ENCODE measurements at regions not wholly inside any gene's neighbourhood (a gene's known extent, or its start where the extent isn't known, plus 50 kb on each side); places are given as distances from the start of the nearest gene placed in this dataset.

DNA sequence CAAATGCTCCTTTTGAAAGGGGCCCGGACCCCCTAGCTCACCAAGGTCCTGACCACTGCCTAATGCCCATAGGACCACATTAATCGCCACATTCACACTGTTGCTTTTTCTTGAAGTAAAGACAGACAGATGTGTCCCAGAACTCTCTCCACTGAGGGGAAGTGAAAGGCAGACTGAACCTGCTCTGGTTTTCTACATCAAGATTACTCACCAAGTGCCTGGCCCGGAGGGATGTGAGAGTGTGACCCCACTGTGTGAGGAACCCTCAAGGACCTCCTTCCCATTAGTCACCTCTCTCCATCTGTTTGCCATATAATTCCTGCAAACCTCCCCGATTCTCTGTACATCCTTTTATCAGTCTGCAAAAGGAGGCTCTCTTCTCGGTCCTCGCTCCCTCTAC, 381.5 kb downstream of the OMA1 start:
- Histone ChIP-seq H3K36me3 (ENCODE audit: control insufficient read depth in 1 of 2, insufficient read depth in 2 of 2, low read length in 2 of 2) (no peaks in the 10 kb centered on the region), H3K4me3 (replicated peaks in 1 of 2; ENCODE audit: low read depth in 1 of 2, low read length in 2 of 2) (no peak overlapping the region), H4K20me1 (ENCODE audit: insufficient read depth) (no peaks in the 10 kb centered on the region), H3K27me3 (ENCODE audit: insufficient read depth, low read length) (peaks cover 7% of the 10 kb centered on the region), H3K9me3 (ENCODE audit: control insufficient read depth in 1 of 2, insufficient read depth in 1 of 2, low read depth in 1 of 2, low read length in 2 of 2) (no peaks in the 10 kb centered on the region), H3K9ac (ENCODE audit: low read length) (no peak overlapping the region), H3K79me2 (ENCODE audit: insufficient read depth, low read length) (no peaks in the 10 kb centered on the region), H3K27ac (ENCODE audit: low read depth, low read length) (no peak overlapping the region), H3K4me1 (ENCODE audit: control insufficient read depth in 1 of 2, insufficient read depth in 2 of 2, low read length in 2 of 2) (no peaks in the 10 kb centered on the region), H2AFZ (ENCODE audit: low read depth, low read length, poor library complexity, severe bottlenecking) (no peak overlapping the region), H3K9me2 (ENCODE audit: insufficient read depth) (no peaks in the 10 kb centered on the region), H3K4me2 (ENCODE audit: low read length) (no peak overlapping the region)
- DNase-seq (ENCODE audit: low read depth, low spot score) (no peak), ATAC-seq (no peak)
- intact Hi-C loops (cut with micrococcal nuclease), result no loop called here
- TF ChIP-seq RAD21 (IDR thresholded peaks at IDR 0.05; ENCODE audit: low read depth), result no peak
- TF ChIP-seq SIN3A (IDR thresholded peaks at IDR 0.05; ENCODE audit: low read depth), result no peak
- TF ChIP-seq, protein P1, sequence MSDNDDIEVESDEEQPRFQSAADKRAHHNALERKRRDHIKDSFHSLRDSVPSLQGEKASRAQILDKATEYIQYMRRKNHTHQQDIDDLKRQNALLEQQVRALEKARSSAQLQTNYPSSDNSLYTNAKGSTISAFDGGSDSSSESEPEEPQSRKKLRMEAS (IDR thresholded peaks at IDR 0.05), result no peak
- TF ChIP-seq TCF7L2 (IDR thresholded peaks at IDR 0.05; ENCODE audit: borderline replicate concordance, extremely low read depth, insufficient read depth, insufficient read length), result no peak
- TF ChIP-seq CBX3 (IDR thresholded peaks at IDR 0.05; ENCODE audit: low read depth), result no peak
- TF ChIP-seq SP1 (IDR thresholded peaks at IDR 0.05; ENCODE audit: low read depth), result no peak
- TF ChIP-seq ZFX (IDR thresholded peaks at IDR 0.05), result no peak
- TF ChIP-seq EGR1 (IDR thresholded peaks at IDR 0.05; ENCODE audit: low read depth), result no peak
- no peak for TF ChIP-seq ZBTB33 (IDR thresholded peaks at IDR 0.05; ENCODE audit: extremely low read depth, insufficient replicate concordance, low read length)
- TF ChIP-seq ELF1 (IDR thresholded peaks at IDR 0.05; ENCODE audit: borderline replicate concordance, low read depth), result no peak
- TF ChIP-seq, protein P2, sequence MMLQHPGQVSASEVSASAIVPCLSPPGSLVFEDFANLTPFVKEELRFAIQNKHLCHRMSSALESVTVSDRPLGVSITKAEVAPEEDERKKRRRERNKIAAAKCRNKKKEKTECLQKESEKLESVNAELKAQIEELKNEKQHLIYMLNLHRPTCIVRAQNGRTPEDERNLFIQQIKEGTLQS (IDR thresholded peaks at IDR 0.05), result no peak
- TF ChIP-seq ZNF274 (IDR thresholded peaks at IDR 0.05; ENCODE audit: low read depth, low read length), result no peak
- no peak for TF ChIP-seq CTCF (IDR thresholded peaks at IDR 0.05 in 2 of 3, conservative IDR thresholded peaks at IDR 0.05 in 1 of 3; ENCODE audit: borderline replicate concordance in 1 of 3, insufficient read depth in 1 of 3, low read depth in 2 of 3, low read length in 2 of 3)
- no peak for TF ChIP-seq JUND (IDR thresholded peaks at IDR 0.05)
- ChIA-PET CTCF (no interaction called here), POLR2A (no interaction called here), RAD21 (ENCODE audit: low non-redundant PET in 1 of 2, low total read pairs in 2 of 2, uncharacterized antibody in 2 of 2, unreplicated experiment in 2 of 2) (no interaction called here)
- no TSS peak for BruUV-seq (replicated peaks)
